H1 (cell line): ENCODE measurements at regions not wholly inside any gene's neighbourhood (a gene's known extent, or its start where the extent isn't known, plus 50 kb on each side); places are given as distances from the start of the nearest gene placed in this dataset.

ENCODE experiments used
- TF ChIP-seq, protein P1 (sequence below): fragments of 300-600 bp; sonication (generic); IDR thresholded peaks from 2 replicates; pipeline ENCODE4 v1.7.1; 2012; ENCODE audit warnings: low read length, moderate library complexity, mild to moderate bottlenecking, inconsistent platforms; ENCODE audit not compliant: insufficient replicate concordance

DNA sequence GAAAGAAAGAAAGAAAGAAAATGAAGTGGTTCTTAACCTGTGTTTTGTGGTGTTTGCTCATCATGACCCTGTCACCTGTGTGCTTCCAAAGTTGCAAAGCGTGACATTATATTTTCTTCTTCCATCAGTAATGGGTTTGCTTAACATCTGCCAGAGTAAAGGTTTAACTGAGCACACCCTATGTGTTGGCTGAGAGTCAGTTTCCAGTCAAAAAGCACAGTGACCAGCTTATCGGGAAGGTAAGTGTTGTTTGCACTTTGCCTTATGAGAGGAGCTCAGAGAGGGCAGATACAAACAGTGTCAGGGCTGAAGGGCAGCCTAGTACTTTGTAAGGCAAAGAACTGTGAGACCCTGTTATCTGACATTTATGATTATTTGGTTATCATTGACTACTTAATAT lies 406.2 kb upstream of the CWC22 start (continued):
- TF ChIP-seq, protein P1, sequence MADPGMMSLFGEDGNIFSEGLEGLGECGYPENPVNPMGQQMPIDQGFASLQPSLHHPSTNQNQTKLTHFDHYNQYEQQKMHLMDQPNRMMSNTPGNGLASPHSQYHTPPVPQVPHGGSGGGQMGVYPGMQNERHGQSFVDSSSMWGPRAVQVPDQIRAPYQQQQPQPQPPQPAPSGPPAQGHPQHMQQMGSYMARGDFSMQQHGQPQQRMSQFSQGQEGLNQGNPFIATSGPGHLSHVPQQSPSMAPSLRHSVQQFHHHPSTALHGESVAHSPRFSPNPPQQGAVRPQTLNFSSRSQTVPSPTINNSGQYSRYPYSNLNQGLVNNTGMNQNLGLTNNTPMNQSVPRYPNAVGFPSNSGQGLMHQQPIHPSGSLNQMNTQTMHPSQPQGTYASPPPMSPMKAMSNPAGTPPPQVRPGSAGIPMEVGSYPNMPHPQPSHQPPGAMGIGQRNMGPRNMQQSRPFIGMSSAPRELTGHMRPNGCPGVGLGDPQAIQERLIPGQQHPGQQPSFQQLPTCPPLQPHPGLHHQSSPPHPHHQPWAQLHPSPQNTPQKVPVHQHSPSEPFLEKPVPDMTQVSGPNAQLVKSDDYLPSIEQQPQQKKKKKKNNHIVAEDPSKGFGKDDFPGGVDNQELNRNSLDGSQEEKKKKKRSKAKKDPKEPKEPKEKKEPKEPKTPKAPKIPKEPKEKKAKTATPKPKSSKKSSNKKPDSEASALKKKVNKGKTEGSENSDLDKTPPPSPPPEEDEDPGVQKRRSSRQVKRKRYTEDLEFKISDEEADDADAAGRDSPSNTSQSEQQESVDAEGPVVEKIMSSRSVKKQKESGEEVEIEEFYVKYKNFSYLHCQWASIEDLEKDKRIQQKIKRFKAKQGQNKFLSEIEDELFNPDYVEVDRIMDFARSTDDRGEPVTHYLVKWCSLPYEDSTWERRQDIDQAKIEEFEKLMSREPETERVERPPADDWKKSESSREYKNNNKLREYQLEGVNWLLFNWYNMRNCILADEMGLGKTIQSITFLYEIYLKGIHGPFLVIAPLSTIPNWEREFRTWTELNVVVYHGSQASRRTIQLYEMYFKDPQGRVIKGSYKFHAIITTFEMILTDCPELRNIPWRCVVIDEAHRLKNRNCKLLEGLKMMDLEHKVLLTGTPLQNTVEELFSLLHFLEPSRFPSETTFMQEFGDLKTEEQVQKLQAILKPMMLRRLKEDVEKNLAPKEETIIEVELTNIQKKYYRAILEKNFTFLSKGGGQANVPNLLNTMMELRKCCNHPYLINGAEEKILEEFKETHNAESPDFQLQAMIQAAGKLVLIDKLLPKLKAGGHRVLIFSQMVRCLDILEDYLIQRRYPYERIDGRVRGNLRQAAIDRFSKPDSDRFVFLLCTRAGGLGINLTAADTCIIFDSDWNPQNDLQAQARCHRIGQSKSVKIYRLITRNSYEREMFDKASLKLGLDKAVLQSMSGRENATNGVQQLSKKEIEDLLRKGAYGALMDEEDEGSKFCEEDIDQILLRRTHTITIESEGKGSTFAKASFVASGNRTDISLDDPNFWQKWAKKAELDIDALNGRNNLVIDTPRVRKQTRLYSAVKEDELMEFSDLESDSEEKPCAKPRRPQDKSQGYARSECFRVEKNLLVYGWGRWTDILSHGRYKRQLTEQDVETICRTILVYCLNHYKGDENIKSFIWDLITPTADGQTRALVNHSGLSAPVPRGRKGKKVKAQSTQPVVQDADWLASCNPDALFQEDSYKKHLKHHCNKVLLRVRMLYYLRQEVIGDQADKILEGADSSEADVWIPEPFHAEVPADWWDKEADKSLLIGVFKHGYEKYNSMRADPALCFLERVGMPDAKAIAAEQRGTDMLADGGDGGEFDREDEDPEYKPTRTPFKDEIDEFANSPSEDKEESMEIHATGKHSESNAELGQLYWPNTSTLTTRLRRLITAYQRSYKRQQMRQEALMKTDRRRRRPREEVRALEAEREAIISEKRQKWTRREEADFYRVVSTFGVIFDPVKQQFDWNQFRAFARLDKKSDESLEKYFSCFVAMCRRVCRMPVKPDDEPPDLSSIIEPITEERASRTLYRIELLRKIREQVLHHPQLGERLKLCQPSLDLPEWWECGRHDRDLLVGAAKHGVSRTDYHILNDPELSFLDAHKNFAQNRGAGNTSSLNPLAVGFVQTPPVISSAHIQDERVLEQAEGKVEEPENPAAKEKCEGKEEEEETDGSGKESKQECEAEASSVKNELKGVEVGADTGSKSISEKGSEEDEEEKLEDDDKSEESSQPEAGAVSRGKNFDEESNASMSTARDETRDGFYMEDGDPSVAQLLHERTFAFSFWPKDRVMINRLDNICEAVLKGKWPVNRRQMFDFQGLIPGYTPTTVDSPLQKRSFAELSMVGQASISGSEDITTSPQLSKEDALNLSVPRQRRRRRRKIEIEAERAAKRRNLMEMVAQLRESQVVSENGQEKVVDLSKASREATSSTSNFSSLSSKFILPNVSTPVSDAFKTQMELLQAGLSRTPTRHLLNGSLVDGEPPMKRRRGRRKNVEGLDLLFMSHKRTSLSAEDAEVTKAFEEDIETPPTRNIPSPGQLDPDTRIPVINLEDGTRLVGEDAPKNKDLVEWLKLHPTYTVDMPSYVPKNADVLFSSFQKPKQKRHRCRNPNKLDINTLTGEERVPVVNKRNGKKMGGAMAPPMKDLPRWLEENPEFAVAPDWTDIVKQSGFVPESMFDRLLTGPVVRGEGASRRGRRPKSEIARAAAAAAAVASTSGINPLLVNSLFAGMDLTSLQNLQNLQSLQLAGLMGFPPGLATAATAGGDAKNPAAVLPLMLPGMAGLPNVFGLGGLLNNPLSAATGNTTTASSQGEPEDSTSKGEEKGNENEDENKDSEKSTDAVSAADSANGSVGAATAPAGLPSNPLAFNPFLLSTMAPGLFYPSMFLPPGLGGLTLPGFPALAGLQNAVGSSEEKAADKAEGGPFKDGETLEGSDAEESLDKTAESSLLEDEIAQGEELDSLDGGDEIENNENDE, result no peak
